ENCODE measurements at regions not wholly inside any gene's neighbourhood (a gene's known extent, or its start where the extent isn't known, plus 50 kb on each side); places are given as distances from the start of the nearest gene placed in this dataset.

DNA sequence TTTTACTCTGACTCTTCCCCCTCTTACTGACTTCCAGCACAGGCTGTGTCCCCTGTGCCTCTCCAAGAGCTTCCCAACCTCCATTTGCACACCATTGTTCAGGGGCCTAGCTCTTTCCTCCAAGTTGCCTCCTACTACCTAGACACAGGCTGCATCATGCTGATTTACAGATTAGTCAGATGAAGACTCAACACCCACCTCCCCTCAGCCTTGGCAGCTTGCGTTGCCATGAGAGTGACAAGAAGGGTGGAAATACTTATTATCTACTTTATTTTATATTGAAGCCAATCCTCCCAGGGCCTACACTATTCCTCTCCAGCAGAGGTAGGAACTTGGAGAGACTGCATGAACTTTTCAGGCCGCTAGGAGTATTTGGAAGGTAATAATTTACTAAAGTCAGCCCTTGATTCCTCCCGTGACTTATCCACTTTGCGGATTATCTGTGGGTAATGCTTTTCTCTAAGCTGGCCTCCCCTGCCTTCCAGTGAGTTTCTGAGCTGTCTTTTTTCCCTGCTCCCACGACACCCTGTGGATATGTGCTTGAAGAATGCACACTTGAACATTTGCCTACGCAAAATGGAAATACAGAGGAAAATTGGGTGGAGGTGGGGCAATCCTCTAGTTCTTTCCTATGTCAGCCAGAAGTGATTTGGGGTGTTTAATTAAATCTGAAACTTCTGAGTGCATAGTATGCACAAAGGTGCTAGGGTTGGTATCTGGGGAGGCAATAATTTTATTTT is 74.1 kb upstream of the TMEM164 start:
- DNase-seq (ENCODE audit: low read depth in 2 of 2) = no peak

DNA sequence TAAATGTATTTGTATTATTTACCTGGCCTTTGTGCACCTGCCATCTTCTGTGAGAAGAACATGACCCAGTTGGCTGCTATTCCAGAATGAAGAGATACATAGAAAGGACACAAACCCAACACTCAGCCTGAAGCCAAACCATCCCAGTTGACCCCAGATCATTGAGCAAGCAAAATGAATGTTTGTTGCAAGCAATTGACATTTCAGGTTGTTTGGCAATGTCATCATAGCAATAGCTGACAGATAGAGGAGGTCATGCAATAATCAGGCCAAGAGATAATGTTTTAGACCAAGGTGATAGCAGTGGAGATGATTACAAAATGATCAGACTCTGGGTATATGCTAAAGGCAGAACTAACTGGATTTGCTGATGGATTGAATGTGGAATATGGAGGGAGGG is 71.2 kb upstream of the TMEM164 start:
- DNase-seq (ENCODE audit: low read depth in 2 of 2) = no peak

GRCh38 chrX:109934434-109934833 is 68.5 kb upstream of the TMEM164 start:
- DNase-seq (ENCODE audit: low read depth in 2 of 2) = no peak

GRCh38 chrX:109934935-109935334 is 68.0 kb upstream of the TMEM164 start:
- no peak for DNase-seq (ENCODE audit: low read depth in 2 of 2)

DNA sequence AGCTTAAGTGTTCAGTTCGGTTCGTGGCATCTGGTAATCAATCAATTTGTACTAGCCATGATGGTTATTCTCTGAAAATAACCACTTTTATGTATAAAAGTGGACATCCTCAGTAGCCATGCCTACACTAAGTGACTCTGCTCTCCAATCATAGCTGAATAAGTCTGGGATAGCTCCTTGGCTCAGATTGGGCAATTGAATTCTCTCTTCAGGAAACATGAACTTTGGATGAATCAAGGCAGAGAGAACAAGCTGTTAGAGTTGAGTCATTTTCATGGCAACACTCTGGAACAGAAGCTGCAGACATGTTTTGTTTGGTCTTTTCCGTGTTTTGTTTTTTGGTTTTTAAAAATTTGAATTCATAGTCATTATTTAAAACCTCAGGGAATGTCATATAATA is 66.8 kb upstream of the TMEM164 start:
- DNase-seq (ENCODE audit: low read depth in 2 of 2) = no peak

DNA sequence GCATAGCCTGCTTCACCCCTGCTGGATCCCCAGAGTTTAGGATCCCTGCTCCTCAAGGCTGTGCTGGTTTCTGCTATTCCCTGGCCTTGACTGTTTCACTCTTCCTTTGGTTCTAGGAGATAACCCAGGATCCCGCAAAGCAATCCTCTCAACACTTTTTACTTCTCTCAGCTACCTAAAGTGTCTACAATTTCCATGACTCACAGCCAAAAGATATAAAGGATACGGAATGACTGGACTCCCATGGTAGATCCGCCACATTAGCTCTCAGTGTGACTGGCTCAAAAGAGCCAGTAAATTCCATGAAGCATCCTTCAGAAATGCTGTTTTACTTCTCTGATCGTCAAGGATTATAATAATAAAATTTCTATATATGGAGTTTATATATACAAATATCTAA is 66.3 kb upstream of the TMEM164 start:
- no peak for DNase-seq (ENCODE audit: low read depth in 2 of 2)

GRCh38 chrX:109939498-109939897 is 63.4 kb upstream of the TMEM164 start:
- no peak for DNase-seq (ENCODE audit: low read depth in 2 of 2)

DNA sequence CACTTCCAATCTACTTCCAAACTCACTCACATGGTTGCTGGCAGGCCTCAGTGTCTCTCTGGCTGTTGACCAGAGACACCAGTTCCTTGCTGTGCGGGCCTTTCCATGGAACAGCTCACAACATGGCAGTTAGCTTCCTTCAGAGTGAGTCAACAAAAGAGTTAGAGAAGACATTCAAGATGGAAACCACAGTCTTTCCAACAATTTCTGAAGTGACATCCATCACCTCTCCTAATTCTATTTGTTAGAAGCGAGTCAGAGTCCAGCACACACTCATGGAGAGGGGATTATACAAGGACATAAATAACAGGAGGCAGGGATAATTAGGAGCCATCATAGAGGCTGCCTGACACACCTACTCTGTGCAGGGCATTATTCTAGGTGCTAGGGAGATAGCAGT is 62.5 kb upstream of the TMEM164 start:
- DNase-seq (ENCODE audit: low read depth in 2 of 2) = no peak

DNA sequence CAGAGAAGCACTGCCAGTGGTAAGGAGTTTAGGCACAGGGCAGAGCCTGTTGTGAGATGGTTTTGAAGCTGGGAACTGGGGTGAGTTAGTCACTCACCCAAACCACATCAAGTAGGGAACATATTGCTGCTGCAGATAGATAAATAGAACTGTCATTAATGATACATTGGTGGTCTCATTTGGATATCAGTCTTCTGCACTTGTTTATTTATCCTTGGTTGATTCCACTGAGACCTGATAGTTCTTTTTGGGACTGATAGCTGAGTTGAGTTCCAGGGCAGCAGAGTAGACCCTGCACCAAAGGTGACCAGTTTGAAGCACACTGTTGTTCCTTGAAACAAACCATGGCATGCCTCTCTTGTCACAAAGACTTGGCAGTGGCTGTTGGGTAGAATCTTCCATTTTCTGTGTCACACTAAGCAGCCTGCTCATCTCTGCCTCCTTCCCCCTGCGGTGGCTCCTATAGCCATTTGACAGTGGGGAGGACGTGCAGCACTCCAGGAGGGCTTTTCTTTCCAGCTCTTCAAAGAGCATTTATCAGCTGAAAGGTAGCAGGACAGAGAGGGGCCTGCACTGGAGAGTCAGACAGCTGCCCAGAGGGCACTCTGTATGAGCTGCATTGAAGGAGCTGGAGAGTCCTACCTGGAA is 59.7 kb upstream of the TMEM164 start:
- DNase-seq (ENCODE audit: low read depth in 2 of 2) = no peak

GRCh38 chrX:109943740-109944092 is 59.2 kb upstream of the TMEM164 start:
- no peak for DNase-seq (ENCODE audit: low read depth in 2 of 2)

- no peak for DNase-seq (ENCODE audit: low read depth in 2 of 2)
Observed at GRCh38 chrX:109952050-109952449, 50.9 kb upstream of the TMEM164 start.

GRCh38 chrX:109952985-109953905 is 49.7 kb upstream of the TMEM164 start:
- DNase-seq (ENCODE audit: low read depth in 2 of 2) = no peak

All from stimulated activated CD8-positive, alpha-beta memory T cell treated with anti-CD3 and anti-CD28 coated beads, Interleukin-15, amount 100 ng/mL, for 4 hours (primary cell).